Nephron progenitor cell (in vitro differentiated cells): ENCODE measurements at regions not wholly inside any gene's neighbourhood (a gene's known extent, or its start where the extent isn't known, plus 50 kb on each side); places are given as distances from the start of the nearest gene placed in this dataset.
"Not testable (repeated sequence)": the region's sequence is repeated elsewhere in the genome, so short reads cannot be mapped to it uniquely, and the experiment has no call there.

Experiments used
- DNase-seq: peaks from one replicate; pipeline ENCODE4 v3.0.0; 2021
- H3K27ac Mint-ChIP-seq: 2 replicates; pipeline ENCODE4 v1.8.0; 2021; ENCODE audit warnings: mild to moderate bottlenecking, moderate library complexity, mixed read lengths
- H3K27me3 Mint-ChIP-seq: 2 replicates; pipeline ENCODE4 v1.8.0; 2021; ENCODE audit warnings: mild to moderate bottlenecking, low read depth, mixed read lengths; ENCODE audit not compliant: poor library complexity
- H3K36me3 Mint-ChIP-seq: 2 replicates; pipeline ENCODE4 v1.8.0; 2021; ENCODE audit warnings: low read depth, mixed read lengths
- H3K4me1 Mint-ChIP-seq: 2 replicates; pipeline ENCODE4 v1.8.0; 2021; ENCODE audit warnings: mixed read lengths
- H3K4me3 Mint-ChIP-seq: 2 replicates; pipeline ENCODE4 v1.8.0; 2021; ENCODE audit warnings: mild to moderate bottlenecking, moderate library complexity, mixed read lengths
- H3K9me3 Mint-ChIP-seq: 2 replicates; pipeline ENCODE4 v1.8.0; 2021; ENCODE audit warnings: mild to moderate bottlenecking, moderate library complexity, mixed read lengths
- TF ChIP-seq, protein P1 (sequence below): fragments of 200-600 bp; sonication (generic); IDR thresholded peaks from 2 replicates; pipeline ENCODE4 v1.5.0; 2021; ENCODE audit warnings: antibody characterized with exemption

DNA sequence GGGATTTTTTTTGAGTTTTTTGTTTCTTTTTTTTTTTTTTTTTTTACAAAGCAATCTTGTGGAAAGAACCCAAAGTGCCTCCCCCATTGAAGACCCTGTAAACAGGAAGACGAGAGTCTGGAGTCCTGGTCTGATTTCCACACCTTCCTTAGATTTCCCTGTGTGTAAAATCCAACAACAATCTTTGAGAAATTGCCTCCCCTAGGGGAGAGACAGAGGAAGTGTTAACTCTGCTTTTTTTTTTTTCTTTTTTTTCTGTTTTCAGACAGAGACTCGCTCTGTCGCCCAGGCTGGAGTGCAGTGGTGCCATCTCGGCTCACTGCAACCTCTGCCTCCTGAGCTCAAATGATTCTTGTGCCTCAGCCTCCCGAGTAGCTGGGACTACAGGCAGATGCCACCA, 82.0 kb upstream of the CLEC6A start:
- not testable (repeated sequence) for H3K27ac Mint-ChIP-seq, H3K9me3 Mint-ChIP-seq, DNase-seq, H3K36me3 Mint-ChIP-seq, H3K27me3 Mint-ChIP-seq, H3K4me1 Mint-ChIP-seq, H3K4me3 Mint-ChIP-seq
- TF ChIP-seq, protein P1, sequence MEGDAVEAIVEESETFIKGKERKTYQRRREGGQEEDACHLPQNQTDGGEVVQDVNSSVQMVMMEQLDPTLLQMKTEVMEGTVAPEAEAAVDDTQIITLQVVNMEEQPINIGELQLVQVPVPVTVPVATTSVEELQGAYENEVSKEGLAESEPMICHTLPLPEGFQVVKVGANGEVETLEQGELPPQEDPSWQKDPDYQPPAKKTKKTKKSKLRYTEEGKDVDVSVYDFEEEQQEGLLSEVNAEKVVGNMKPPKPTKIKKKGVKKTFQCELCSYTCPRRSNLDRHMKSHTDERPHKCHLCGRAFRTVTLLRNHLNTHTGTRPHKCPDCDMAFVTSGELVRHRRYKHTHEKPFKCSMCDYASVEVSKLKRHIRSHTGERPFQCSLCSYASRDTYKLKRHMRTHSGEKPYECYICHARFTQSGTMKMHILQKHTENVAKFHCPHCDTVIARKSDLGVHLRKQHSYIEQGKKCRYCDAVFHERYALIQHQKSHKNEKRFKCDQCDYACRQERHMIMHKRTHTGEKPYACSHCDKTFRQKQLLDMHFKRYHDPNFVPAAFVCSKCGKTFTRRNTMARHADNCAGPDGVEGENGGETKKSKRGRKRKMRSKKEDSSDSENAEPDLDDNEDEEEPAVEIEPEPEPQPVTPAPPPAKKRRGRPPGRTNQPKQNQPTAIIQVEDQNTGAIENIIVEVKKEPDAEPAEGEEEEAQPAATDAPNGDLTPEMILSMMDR, result peak; percentile 54

DNA sequence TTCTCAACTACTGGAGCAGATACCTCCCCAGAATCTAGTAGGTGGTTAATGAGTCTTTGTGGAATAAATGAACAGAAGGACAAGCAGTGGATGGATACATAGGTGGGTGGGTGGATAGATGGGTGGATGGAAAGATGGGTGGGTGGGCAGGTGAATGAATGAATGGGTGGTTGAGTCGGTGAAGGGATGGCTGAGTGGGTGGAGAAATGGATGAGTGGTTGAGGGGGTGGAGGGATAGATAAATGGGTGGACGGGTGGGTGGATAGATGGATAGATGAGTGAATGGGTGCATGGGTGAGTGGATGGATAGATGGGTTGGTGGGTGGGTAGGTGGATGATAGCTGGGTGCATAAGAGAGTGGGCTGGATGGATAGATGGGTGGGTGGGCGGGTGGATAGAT, 80.6 kb upstream of the CLEC6A start:
- peaks cover 15% of the 10 kb centered on the region for H3K27me3 Mint-ChIP-seq
- not testable (repeated sequence) for H3K4me3 Mint-ChIP-seq

DNA sequence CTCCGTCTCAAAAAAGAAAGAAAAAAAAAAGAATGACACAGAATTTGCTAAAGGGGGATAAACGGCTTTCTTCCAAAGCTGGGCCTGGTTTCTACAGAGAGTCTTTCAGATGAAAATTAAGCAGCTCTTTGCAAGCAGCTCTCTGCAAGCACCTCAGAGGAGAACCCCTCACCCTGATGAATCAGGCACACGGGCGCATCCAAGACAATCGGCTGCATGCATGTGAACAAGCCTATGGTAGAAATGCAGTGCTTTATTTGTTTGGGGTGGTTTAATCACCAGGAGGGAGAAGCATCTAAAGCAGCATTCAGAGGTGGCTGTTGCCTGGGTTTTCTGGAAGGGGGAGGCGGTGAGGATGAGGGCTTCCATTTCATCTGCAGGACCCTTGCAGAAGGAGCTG, 78.0 kb upstream of the CLEC6A start:
- peaks cover 13% of the 10 kb centered on the region for H3K27me3 Mint-ChIP-seq
- not testable (repeated sequence) for H3K4me1 Mint-ChIP-seq, DNase-seq, H3K27ac Mint-ChIP-seq, H3K9me3 Mint-ChIP-seq, H3K4me3 Mint-ChIP-seq, H3K36me3 Mint-ChIP-seq

More for the DNA sequence above, 80.6 kb upstream of the CLEC6A start:
- not testable (repeated sequence) for H3K36me3 Mint-ChIP-seq, H3K27ac Mint-ChIP-seq, DNase-seq, H3K9me3 Mint-ChIP-seq, H3K4me1 Mint-ChIP-seq

DNA sequence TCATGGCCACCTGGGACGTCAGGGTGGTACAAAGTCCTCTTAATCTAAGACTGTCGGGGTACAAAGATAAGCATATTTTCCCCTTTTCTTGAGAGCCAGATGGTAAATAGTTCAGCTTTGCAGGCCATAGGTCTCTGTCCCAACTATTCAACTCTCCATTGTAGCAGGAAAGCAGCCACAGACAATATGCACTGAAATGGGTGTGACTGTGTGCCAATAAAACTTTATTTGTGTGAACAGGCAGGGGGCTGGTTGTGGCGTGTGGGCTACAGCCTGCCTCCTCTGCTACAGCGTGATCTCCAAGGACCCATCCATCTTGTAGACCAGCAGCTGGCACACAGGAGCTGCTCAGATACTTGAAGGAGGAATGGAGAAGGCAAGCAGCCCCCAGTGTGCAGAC, 73.2 kb upstream of the CLEC6A start:
- not testable (repeated sequence) for H3K9me3 Mint-ChIP-seq, DNase-seq, H3K4me1 Mint-ChIP-seq, H3K27ac Mint-ChIP-seq, H3K36me3 Mint-ChIP-seq, H3K4me3 Mint-ChIP-seq
- peaks cover 19% of the 10 kb centered on the region for H3K27me3 Mint-ChIP-seq

DNA sequence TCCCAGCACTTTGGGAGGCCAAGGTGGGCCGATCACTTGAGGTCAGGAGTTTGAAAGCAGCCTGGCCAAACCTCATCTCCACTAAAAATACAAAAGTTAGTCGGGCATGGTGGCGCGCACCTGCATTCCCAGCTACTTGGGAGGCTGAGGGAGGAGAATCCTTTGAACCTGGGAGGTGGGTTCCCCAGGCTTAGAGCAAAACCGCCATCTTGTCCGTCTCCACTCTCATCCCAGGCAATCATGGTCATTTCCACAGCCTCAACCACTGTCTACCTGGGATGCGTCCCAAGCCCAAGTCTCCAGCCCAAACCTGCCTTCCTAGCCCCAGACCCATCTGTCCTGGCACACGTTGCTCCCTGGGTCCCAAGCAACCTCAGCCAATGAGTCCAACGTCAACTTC, 71.1 kb upstream of the CLEC6A start:
- Mint-ChIP-seq H3K27ac (peak overlapping the region; percentile 68), H3K27me3 (peaks cover 24% of the 10 kb centered on the region)
- H3K4me3 Mint-ChIP-seq, DNase-seq, H3K4me1 Mint-ChIP-seq, H3K9me3 Mint-ChIP-seq, H3K36me3 Mint-ChIP-seq: not testable (repeated sequence)

DNA sequence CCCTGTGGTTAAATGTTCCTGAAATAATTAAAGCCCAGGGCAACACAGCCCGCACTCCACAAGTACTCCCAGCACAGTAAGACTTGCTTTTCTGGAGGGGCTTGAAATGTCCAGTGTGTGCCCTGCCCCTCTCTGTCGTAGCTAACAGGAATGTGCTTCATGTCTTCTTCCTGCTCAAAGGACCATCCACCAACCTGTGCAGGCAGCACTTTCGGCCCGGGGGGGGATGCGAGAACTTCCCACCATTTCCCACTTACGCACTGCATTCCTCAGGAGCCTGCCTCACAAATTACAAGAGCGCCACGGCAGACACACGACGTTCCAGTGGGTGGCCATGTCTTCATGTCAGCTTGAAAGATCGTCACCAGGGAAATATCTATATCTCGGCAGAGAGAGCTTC, 70.3 kb upstream of the CLEC6A start:
- H3K27me3 Mint-ChIP-seq, result peaks cover 28% of the 10 kb centered on the region
- not testable (repeated sequence) for H3K9me3 Mint-ChIP-seq, H3K4me3 Mint-ChIP-seq, H3K27ac Mint-ChIP-seq, DNase-seq, H3K36me3 Mint-ChIP-seq, H3K4me1 Mint-ChIP-seq

DNA sequence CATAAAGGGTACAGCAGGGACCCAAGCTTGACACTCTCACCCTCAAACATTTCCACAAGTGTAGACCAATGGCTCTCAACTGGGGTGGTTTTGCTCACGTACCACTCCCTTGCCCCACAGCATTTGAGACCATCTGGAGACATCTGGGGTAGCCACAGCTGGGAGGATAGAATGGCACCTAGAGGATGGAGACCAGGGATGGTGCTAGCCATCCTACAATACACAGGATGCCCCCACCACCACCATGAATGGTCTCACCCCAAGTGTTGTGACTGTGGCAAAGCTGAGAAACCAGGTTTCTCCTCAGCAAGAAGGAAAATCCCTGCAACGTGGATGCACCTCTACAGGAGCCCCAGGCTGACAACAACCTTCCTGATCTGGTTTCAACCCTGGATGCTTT, 69.1 kb upstream of the CLEC6A start:
- not testable (repeated sequence) for H3K36me3 Mint-ChIP-seq, DNase-seq, H3K4me3 Mint-ChIP-seq, H3K27ac Mint-ChIP-seq, H3K9me3 Mint-ChIP-seq, H3K4me1 Mint-ChIP-seq
- peaks cover 36% of the 10 kb centered on the region for H3K27me3 Mint-ChIP-seq

DNA sequence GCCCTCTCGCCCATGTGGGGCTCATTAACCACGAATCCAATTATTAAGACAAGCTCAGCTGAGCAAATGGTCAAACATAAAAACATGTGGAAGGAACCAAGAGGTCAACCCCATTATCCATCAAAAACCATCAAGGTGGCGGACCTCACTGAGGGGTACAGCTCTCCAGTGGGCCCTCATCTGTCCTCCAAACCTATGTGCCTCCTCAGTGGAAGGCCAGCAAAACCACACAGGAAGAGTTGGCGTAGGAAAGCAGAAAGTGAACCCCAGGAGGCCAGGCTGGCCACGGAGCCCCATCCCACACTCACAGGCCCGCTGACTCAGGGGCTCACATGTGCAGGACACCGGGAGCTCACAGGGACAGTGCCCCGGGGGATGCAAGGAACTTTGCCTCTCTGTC, 66.5 kb upstream of the CLEC6A start:
- H3K4me1 Mint-ChIP-seq, result not testable (repeated sequence)
- peaks cover 62% of the 10 kb centered on the region for H3K27me3 Mint-ChIP-seq

DNA sequence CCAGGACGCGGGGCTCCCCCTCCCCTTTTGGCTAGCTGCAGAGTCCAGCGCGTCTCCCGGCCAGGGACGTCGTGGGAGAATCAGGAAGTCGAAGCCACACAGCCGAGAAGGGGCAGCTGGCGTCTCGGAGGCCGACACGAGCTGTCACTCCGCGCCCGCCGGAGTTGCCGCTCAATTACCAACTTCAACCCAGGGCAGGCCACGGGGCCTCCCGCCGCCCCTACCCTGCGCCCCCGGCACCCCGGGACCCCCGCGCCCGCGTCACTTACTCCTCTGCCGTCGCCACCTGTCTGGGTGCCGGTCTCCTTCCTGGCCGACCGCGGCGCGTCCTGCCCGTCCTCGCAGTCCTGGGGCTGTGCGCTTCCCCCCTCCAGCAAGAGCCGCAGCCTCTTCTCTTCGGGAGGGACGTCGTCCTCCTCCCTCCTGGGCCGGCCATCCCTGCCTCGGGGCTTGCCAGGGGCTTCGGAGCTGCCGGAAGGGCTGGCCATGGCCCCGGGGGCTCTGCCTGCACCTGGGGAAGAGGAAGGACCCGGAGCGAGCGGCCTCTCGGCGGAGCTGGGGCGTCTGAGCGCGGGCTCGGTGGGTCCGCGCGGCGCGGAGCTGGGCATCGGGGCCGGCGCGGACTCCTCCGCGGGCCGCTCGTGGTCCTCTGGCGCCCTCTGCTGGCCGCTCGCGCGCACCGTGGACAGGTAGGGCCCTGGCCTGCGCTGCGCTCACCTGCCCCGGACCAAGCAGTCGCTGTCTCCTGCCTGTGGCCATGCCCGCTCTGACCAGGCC, 65.6 kb upstream of the CLEC6A start:
- not testable (repeated sequence) for H3K27ac Mint-ChIP-seq, H3K4me1 Mint-ChIP-seq, H3K36me3 Mint-ChIP-seq, H3K9me3 Mint-ChIP-seq
- H3K27me3 Mint-ChIP-seq, result peaks cover 65% of the 10 kb centered on the region
- TF ChIP-seq, protein P1, result peak; percentile 76
- peak overlapping the region; percentile 74 for H3K4me3 Mint-ChIP-seq
- DNase-seq, result peak; percentile 94

More for the DNA sequence above, 66.5 kb upstream of the CLEC6A start:
- not testable (repeated sequence) for H3K36me3 Mint-ChIP-seq, H3K27ac Mint-ChIP-seq, H3K9me3 Mint-ChIP-seq, DNase-seq
- peak overlapping the region; percentile 75 for H3K4me3 Mint-ChIP-seq
